B cell (primary cell): ENCODE measurements at regions not wholly inside any gene's neighbourhood (a gene's known extent, or its start where the extent isn't known, plus 50 kb on each side); places are given as distances from the start of the nearest gene placed in this dataset.

Source experiments
- ATAC-seq: fragments of 200-7000 bp; cut with Tn5 transposase; one replicate; pipeline ENCODE4 v1.10.0; 2021; ENCODE audit warnings: low read depth, mild to moderate bottlenecking, moderate number of reproducible peaks, moderate library complexity
- CTCF ChIA-PET: fragments of 350-600 bp; sonication (Branson Sonifier 250); formaldehyde crosslinking; loops from one replicate; lab custom pipeline; 2021; ENCODE audit warnings: antibody characterized with exemption, inconsistent platforms; lab: Charles Lee
- POLR2A ChIA-PET: fragments of 350-600 bp; sonication (Branson Sonifier 250); formaldehyde crosslinking; loops from one replicate; lab custom pipeline; 2021; ENCODE audit warnings: antibody characterized with exemption; lab: Charles Lee
- DNase-seq: peaks from one replicate; pipeline ENCODE4 v3.0.0; 2013
- H2AFZ ChIP-seq: 2 replicates; pipeline ENCODE4 v1.6.1; 2012; ENCODE audit warnings: mild to moderate bottlenecking, low read depth, low read length; ENCODE audit not compliant: insufficient read depth, poor library complexity, severe bottlenecking
- H3K27ac ChIP-seq, 2 donors: 1 replicate in 1 of 2; 2 replicates in 1 of 2; pipeline ENCODE4 v1.5.1; 2012 to 2013; ENCODE audit warnings: low read length in 2 of 2, mild to moderate bottlenecking in 2 of 2, moderate library complexity in 1 of 2
- H3K27me3 ChIP-seq, 4 experiments: fragments of 200-600 bp in 1 of 4; sonication (generic) in 1 of 4; replicated peaks in 1 of 4; 1 replicate in 2 of 4; 2 replicates in 2 of 4; pipeline versions ENCODE4 v1.6.1 to v1.7.0; 2013 to 2016; ENCODE audit warnings: low read length in 3 of 4, mild to moderate bottlenecking in 2 of 4, mixed read lengths in 1 of 4, moderate library complexity in 1 of 4; ENCODE audit not compliant: insufficient read depth in 4 of 4, control insufficient read depth in 3 of 4; ENCODE audit errors: control extremely low read depth in 1 of 4
- H3K36me3 ChIP-seq, 2 experiments: replicated peaks in 1 of 2; 1 replicate in 1 of 2; 2 replicates in 1 of 2; pipeline versions ENCODE4 v1.6.1 to v1.7.1; 2013; ENCODE audit warnings: low read length in 1 of 2; ENCODE audit not compliant: insufficient read depth in 2 of 2, control insufficient read depth in 1 of 2; ENCODE audit errors: control extremely low read depth in 1 of 2, extremely low read depth in 1 of 2
- H3K4me1 ChIP-seq, 2 donors: fragments of 200-600 bp in 1 of 2; sonication (generic) in 1 of 2; 1 replicate in 1 of 2; 2 replicates in 1 of 2; pipeline versions ENCODE4 v1.5.1 to v1.6.1; 2013 to 2017; ENCODE audit warnings: low read length in 2 of 2; ENCODE audit not compliant: control insufficient read depth in 2 of 2, insufficient read depth in 2 of 2
- H3K4me2 ChIP-seq: replicated peaks from 2 replicates; pipeline ENCODE3; 2012; ENCODE audit warnings: mild to moderate bottlenecking, low read depth, low read length; ENCODE audit not compliant: poor library complexity, severe bottlenecking
- H3K4me3 ChIP-seq, 5 experiments: fragments of 200-600 bp in 1 of 5; sonication (generic) in 1 of 5; 1 replicate in 3 of 5; 2 replicates in 2 of 5; pipeline versions ENCODE4 v1.5.1 to v1.7.0; 2011 to 2016; ENCODE audit warnings: low read length in 4 of 5, mild to moderate bottlenecking in 4 of 5, low read depth in 2 of 5, control low read depth in 1 of 5, moderate library complexity in 1 of 5; ENCODE audit not compliant: insufficient read depth in 1 of 5; ENCODE audit errors: control extremely low read depth in 1 of 5, extremely low read depth in 1 of 5
- H3K79me2 ChIP-seq: fragments of 200-600 bp; sonication (generic); one replicate; pipeline ENCODE4 v1.6.0; 2016; ENCODE audit warnings: low read length; ENCODE audit not compliant: control insufficient read depth, insufficient read depth
- H3K9ac ChIP-seq: fragments of 200-600 bp; sonication (generic); 2 replicates; pipeline ENCODE4 v1.6.1; 2017; ENCODE audit warnings: mild to moderate bottlenecking, low read length, moderate library complexity
- H3K9me3 ChIP-seq, 3 donors: one replicate each; pipeline versions ENCODE4 v1.6.1 to v1.7.1; 2013; ENCODE audit warnings: low read length in 2 of 3; ENCODE audit not compliant: control insufficient read depth in 2 of 3, insufficient read depth in 1 of 3; ENCODE audit errors: control extremely low read depth in 1 of 3
- H4K20me1 ChIP-seq: 2 replicates; pipeline ENCODE4 v1.6.0; 2012; ENCODE audit warnings: mild to moderate bottlenecking, low read length; ENCODE audit not compliant: insufficient read depth, control insufficient read depth, poor library complexity, severe bottlenecking
- H3K27ac Mint-ChIP-seq: one replicate; pipeline ENCODE4 v1.8.0; 2021; ENCODE audit warnings: mixed read lengths
- H3K27me3 Mint-ChIP-seq: one replicate; pipeline ENCODE4 v1.8.0; 2021; ENCODE audit warnings: mixed read lengths
- H3K4me1 Mint-ChIP-seq: one replicate; pipeline ENCODE4 v1.8.0; 2021; ENCODE audit warnings: mixed read lengths
- H3K4me3 Mint-ChIP-seq: one replicate; pipeline ENCODE4 v1.8.0; 2021; ENCODE audit warnings: mixed read lengths
- H3K9me3 Mint-ChIP-seq: one replicate; pipeline ENCODE4 v1.8.0; 2022; ENCODE audit warnings: mixed read lengths; ENCODE audit not compliant: insufficient read depth
- CTCF ChIP-seq: fragments of 200-600 bp; IDR thresholded peaks from one replicate; pipeline ENCODE4 v1.8.0; 2022; ENCODE audit warnings: antibody characterized with exemption, mild to moderate bottlenecking
- EZH2 ChIP-seq: IDR thresholded peaks from 2 replicates; pipeline ENCODE4 v1.6.1; 2012; ENCODE audit warnings: borderline replicate concordance, low read depth, mild to moderate bottlenecking, moderate library complexity, low read length; ENCODE audit not compliant: insufficient read depth, poor library complexity, severe bottlenecking
- WGBS: methylation state at CpG from one replicate; pipeline ENCODE4 v1.1.5; 2013; ENCODE audit warnings: missing lambda C conversion rate; ENCODE audit not compliant: insufficient coverage; 5-methylcytosine and 5-hydroxymethylcytosine counted together
- intact Hi-C: fragments of 100-400 bp; cut with micrococcal nuclease; formaldehyde crosslinking; loops from one replicate; pipeline ENCODE4 v1.10.0; 2022

DNA sequence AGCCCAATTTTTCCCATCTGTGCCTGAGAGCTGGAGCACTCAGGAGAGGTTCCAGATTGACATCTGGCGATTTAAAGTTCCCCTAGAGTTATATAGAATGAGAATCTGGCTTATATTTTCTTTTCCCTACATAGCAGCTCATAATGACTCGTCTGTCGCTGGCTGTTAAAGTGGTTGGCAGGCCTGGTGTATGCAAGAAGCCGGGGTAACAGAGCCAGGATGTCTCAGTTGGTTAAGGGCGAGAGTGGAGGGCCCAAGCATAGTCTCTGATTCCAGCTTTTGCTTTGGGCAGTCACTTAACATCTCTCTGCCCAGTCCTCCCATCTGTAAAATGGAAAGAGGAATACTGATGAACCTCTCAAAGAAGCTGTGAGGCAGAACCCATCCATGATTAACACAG, 751.6 kb downstream of the NOVA1 start:
- Histone ChIP-seq H3K9ac (no peak overlapping the region), H3K4me3 (no peak overlapping the region), H3K4me1 (no peaks in the 10 kb centered on the region), H3K36me3 (no peaks in the 10 kb centered on the region), H3K4me2 (no peak overlapping the region), H4K20me1 (no peaks in the 10 kb centered on the region), H3K27ac (no peak overlapping the region), H2AFZ (no peak overlapping the region), H3K79me2 (no peaks in the 10 kb centered on the region), H3K27me3 (no peaks in the 10 kb centered on the region), H3K9me3 (no peaks in the 10 kb centered on the region)
- no peak overlapping the region for H3K4me3 Mint-ChIP-seq
- H3K4me1 Mint-ChIP-seq = no peaks in the 10 kb centered on the region
- WGBS = 82% methylated on average over 3 of the region's 5 CpGs
- no peak for ATAC-seq
- POLR2A ChIA-PET = no interaction called here
- no peaks in the 10 kb centered on the region for H3K27me3 Mint-ChIP-seq
- no peaks in the 10 kb centered on the region for H3K9me3 Mint-ChIP-seq
- no peak for TF ChIP-seq EZH2
- TF ChIP-seq CTCF = no peak
- no peak overlapping the region for H3K27ac Mint-ChIP-seq
- intact Hi-C loops = no loop called here
- DNase-seq = no peak
- CTCF ChIA-PET = no interaction called here

DNA sequence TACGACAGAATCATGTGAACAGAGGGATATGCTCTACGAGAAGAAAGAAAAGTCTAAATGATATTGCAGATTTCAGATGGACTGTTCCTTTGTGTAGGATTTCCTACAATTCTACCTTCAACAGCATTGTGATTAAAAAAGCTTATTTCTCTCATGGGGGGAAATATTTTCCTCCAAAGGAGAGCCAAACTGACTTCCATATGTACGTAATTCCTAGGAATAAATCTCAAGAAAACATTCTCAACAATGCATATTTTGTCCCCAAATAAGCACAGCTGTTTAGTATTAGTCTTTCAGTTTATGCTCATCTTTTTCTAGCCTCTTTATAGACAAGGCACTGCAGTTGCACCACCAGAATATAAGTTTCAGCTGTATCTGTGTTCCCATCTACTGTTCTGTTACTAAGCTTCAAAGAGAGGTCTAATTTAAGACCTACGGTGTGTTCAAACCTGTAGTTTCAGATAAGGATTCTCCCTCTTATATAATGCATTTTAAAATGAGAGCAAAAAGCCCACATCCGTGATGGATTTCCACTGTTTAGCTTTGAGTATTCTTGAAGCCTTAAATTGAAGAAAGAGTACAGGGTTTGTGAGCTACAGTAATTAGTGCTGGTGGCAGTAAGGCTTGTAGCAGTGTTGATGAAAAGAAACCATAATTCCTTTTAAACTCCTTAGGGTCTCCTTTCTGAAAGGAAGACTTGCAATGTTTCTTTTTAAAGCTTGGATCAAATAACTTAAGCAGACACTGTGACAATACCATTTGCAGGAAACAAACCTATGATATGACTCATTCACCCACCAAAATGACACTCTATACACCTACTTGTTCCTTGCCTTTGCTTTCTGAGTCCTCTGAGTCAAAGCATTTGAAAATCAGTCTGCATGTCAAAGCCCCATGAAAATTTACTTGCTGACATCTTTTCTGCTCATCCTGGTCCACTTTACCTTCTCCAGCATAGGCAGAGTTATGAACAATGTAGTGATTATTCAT, 754.1 kb downstream of the NOVA1 start:
- H4K20me1 ChIP-seq = no peaks in the 10 kb centered on the region
- intact Hi-C loops = no loop called here
- peaks cover 1% of the 10 kb centered on the region for H3K9me3 Mint-ChIP-seq
- ATAC-seq (no peak), DNase-seq (no peak)
- ChIA-PET CTCF (no interaction called here), POLR2A (no interaction called here)
- TF ChIP-seq CTCF = no peak
- no peak for TF ChIP-seq EZH2
- no peaks in the 10 kb centered on the region for H3K4me1 ChIP-seq
- H3K4me3 Mint-ChIP-seq = no peak overlapping the region
- no peak overlapping the region for H3K27ac Mint-ChIP-seq
- no peaks in the 10 kb centered on the region for H3K27me3 Mint-ChIP-seq
- H3K9me3 ChIP-seq = no peaks in the 10 kb centered on the region
- no peaks in the 10 kb centered on the region for H3K36me3 ChIP-seq
- H3K27ac ChIP-seq = no peak overlapping the region
- H3K9ac ChIP-seq = no peak overlapping the region
- no peaks in the 10 kb centered on the region for H3K27me3 ChIP-seq
- no peaks in the 10 kb centered on the region for H3K79me2 ChIP-seq
- no peaks in the 10 kb centered on the region for H3K4me1 Mint-ChIP-seq
- H2AFZ ChIP-seq = no peak overlapping the region
- no peak overlapping the region for H3K4me2 ChIP-seq
- no CpG with 5 or more reads among the region's 5 CpGs for WGBS
- no peak overlapping the region for H3K4me3 ChIP-seq
